Mesenchymal stem cell (in vitro differentiated cells and primary cell): ENCODE measurements at regions not wholly inside any gene's neighbourhood (a gene's known extent, or its start where the extent isn't known, plus 50 kb on each side); places are given as distances from the start of the nearest gene placed in this dataset.
A peak's percentile ranks its signal among the peaks of the same experiment; 100 is the strongest.

Source experiments
- DNase-seq: peaks from one replicate; pipeline ENCODE4 v3.0.0-alpha.2; 2013
- H2AFZ ChIP-seq: one replicate; pipeline ENCODE4 v1.6.1; 2013; ENCODE audit warnings: low read depth, mild to moderate bottlenecking, control low read depth, inconsistent platforms, low read length, moderate library complexity
- H2AK5ac ChIP-seq: 2 replicates; pipeline ENCODE4 v1.6.1; 2013; ENCODE audit warnings: low read length, moderate library complexity, mild to moderate bottlenecking, inconsistent platforms; ENCODE audit not compliant: severe bottlenecking
- H2BK120ac ChIP-seq: one replicate; pipeline ENCODE4 v1.6.1; 2013; ENCODE audit warnings: low read depth, mild to moderate bottlenecking, inconsistent platforms, low read length, moderate library complexity
- H2BK12ac ChIP-seq, 2 experiments: one replicate each; pipeline ENCODE4 v1.6.1; 2013; ENCODE audit warnings: inconsistent platforms in 2 of 2, low read length in 2 of 2, mild to moderate bottlenecking in 2 of 2, moderate library complexity in 2 of 2, control low read depth in 1 of 2
- H2BK15ac ChIP-seq: one replicate; pipeline ENCODE4 v1.6.1; 2013; ENCODE audit warnings: mild to moderate bottlenecking, low read depth, inconsistent platforms; ENCODE audit not compliant: poor library complexity, severe bottlenecking
- H2BK5ac ChIP-seq: 2 replicates; pipeline ENCODE4 v1.6.1; 2013; ENCODE audit warnings: low read depth, mild to moderate bottlenecking, low read length, control low read depth, inconsistent platforms; ENCODE audit not compliant: poor library complexity, severe bottlenecking
- H3K14ac ChIP-seq, 2 experiments: one replicate each; pipeline ENCODE4 v1.6.1; 2013; ENCODE audit warnings: inconsistent platforms in 2 of 2, low read length in 2 of 2, control low read depth in 1 of 2, mild to moderate bottlenecking in 1 of 2, moderate library complexity in 1 of 2
- H3K18ac ChIP-seq, 2 experiments: one replicate each; pipeline ENCODE4 v1.6.1; 2013; ENCODE audit warnings: inconsistent platforms in 2 of 2, low read length in 2 of 2, control low read depth in 1 of 2, low read depth in 1 of 2, mild to moderate bottlenecking in 1 of 2
- H3K23ac ChIP-seq, 2 experiments: one replicate each; pipeline ENCODE4 v1.6.1; 2013; ENCODE audit warnings: inconsistent platforms in 2 of 2, low read length in 2 of 2, mild to moderate bottlenecking in 2 of 2, moderate library complexity in 2 of 2, control low read depth in 1 of 2
- H3K27ac ChIP-seq: 2 replicates; pipeline ENCODE4 v1.5.1; 2013; ENCODE audit warnings: mild to moderate bottlenecking, moderate library complexity, low read length, control low read depth, inconsistent platforms; ENCODE audit not compliant: poor library complexity, severe bottlenecking
- H3K27me3 ChIP-seq, 2 experiments: 2 replicates each; pipeline versions ENCODE4 v1.6.1 to v1.7.0; 2013; ENCODE audit warnings: low read length in 2 of 2, mild to moderate bottlenecking in 2 of 2, moderate library complexity in 2 of 2, control low read depth in 1 of 2, inconsistent platforms in 1 of 2; ENCODE audit not compliant: control insufficient read depth in 1 of 2, insufficient read depth in 1 of 2
- H3K36me3 ChIP-seq, 2 experiments: 2 replicates each; pipeline versions ENCODE4 v1.6.1 to v1.7.0; 2013; ENCODE audit warnings: low read length in 2 of 2, control low read depth in 1 of 2, inconsistent platforms in 1 of 2, low read depth in 1 of 2, mild to moderate bottlenecking in 1 of 2; ENCODE audit not compliant: insufficient read depth in 2 of 2, control insufficient read depth in 1 of 2
- H3K4ac ChIP-seq, 2 experiments: one replicate each; pipeline ENCODE4 v1.6.1; 2013; ENCODE audit warnings: inconsistent platforms in 2 of 2, low read length in 2 of 2, mild to moderate bottlenecking in 2 of 2, moderate library complexity in 2 of 2, control low read depth in 1 of 2, low read depth in 1 of 2
- H3K4me1 ChIP-seq: 2 replicates; pipeline ENCODE4 v1.6.1; 2013; ENCODE audit warnings: low read depth, low read length, control low read depth; ENCODE audit not compliant: control insufficient read depth, insufficient read depth
- H3K4me2 ChIP-seq: 2 replicates; pipeline ENCODE4 v1.6.1; 2013; ENCODE audit warnings: low read length, mild to moderate bottlenecking, inconsistent platforms; ENCODE audit not compliant: poor library complexity, severe bottlenecking
- H3K4me3 ChIP-seq, 2 experiments: 2 replicates each; pipeline versions ENCODE4 v1.5.1 to v1.7.0; 2013; ENCODE audit warnings: low read length in 2 of 2, mild to moderate bottlenecking in 2 of 2, control low read depth in 1 of 2, low read depth in 1 of 2; ENCODE audit not compliant: insufficient read depth in 1 of 2
- H3K79me1 ChIP-seq: replicated peaks from 2 replicates; pipeline ENCODE4 v1.6.1; 2013; ENCODE audit warnings: mild to moderate bottlenecking, control low read depth, low read length, inconsistent platforms; ENCODE audit not compliant: poor library complexity, severe bottlenecking
- H3K9ac ChIP-seq: 2 replicates; pipeline ENCODE4 v1.7.0; 2013; ENCODE audit warnings: mild to moderate bottlenecking, low read length, moderate library complexity
- H3K9me3 ChIP-seq: 2 replicates; pipeline ENCODE4 v1.7.0; 2013; ENCODE audit warnings: mild to moderate bottlenecking, low read length; ENCODE audit not compliant: control insufficient read depth
- H4K8ac ChIP-seq: one replicate; pipeline ENCODE4 v1.6.1; 2013; ENCODE audit warnings: inconsistent platforms, mild to moderate bottlenecking, low read length, moderate library complexity
- H4K91ac ChIP-seq: one replicate; pipeline ENCODE4 v1.6.1; 2013; ENCODE audit warnings: mild to moderate bottlenecking, low read length, inconsistent platforms
- WGBS: methylation state at CpG from one replicate; pipeline ENCODE4 v1.1.7; 2013; ENCODE audit warnings: mixed read lengths; 5-methylcytosine and 5-hydroxymethylcytosine counted together

DNA sequence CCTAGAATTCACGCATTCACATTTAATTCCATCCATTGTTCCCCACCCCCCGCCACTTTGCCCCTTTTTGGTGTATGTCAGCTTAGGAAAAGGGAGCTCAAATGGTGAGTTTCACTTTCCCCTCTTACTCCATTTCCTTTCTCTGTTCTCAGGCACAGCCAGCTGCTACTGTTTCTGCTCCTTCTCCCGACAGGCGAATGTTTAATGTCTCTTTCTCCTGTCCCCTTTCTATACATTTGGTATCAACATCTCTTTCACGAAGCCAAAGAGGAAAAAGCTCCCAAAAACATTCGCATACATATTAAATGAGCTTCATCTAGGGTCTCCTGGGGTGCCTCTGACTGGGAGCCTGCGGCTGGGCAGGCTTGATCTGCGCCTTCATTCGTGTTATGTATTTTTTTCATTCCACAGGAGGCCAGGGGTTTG, 124.2 kb upstream of the SATB2 start:
- Histone ChIP-seq H3K23ac (no peak overlapping the region), H3K4me1 (no peaks in the 10 kb centered on the region), H3K14ac (no peak overlapping the region), H3K9me3 (no peaks in the 10 kb centered on the region), H2BK5ac (no peak overlapping the region), H4K8ac (no peak overlapping the region), H3K9ac (peak overlapping the region; percentile 85), H4K91ac (no peak overlapping the region), H3K79me1 (no peaks in the 10 kb centered on the region), H3K4me2 (peak overlapping the region; percentile 67), H2BK12ac (no peak overlapping the region), H2AFZ (peak overlapping the region; percentile 3), H3K27me3 (no peaks in the 10 kb centered on the region), H3K4ac (no peak overlapping the region), H2AK5ac (no peak overlapping the region), H2BK15ac (no peak overlapping the region), H2BK120ac (no peak overlapping the region), H3K27ac (no peak overlapping the region), H3K4me3 (peak overlapping the region in 1 of 2 experiments; percentile 75), H3K36me3 (no peaks in the 10 kb centered on the region), H3K18ac (no peak overlapping the region)
- DNase-seq = peak; percentile 49
- 20% methylated on average over 9 of the region's 9 CpGs for WGBS

DNA sequence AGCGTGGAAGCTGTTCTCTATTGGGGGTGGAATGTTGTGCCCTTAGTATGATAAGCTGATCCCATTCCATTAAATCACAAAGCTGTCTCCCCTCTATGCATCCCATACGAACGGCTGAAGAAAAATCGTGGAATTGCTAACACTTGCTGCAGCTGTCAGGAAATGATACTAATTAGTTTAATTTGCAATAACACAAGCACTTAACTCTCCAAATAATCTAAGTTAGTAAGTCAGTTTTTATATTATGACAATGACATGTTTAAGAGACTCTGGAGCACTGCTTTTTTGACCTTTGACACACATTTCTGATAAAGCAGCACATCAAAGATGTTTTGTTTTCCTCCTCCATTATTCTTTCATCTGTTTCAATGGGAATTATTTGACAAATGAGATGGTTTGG, 123.7 kb upstream of the SATB2 start:
- no peak overlapping the region for H2BK15ac ChIP-seq

DNA sequence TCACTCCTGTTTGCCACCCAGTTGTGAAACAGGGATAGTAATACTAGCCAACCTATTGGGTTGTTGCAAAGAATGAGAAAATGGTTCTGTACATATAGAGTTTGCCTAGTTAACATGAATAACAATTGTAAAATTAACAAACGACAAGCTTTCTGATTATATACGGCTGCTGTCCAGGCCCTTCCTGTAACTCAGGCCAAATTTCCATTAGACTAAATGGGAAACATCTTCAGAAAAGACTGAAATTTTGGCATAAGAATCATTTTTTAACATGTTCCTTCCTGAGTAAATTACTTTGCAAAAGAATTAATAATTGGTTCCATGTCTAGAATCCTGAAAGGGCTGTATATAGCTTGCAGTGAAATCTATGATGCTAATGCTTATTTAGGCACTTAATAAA, 117.7 kb upstream of the SATB2 start:
- WGBS = 80% methylated on average over 1 of the region's 2 CpGs
- H3K79me1 ChIP-seq = no peaks in the 10 kb centered on the region

More for the DNA sequence above, 123.7 kb upstream of the SATB2 start:
- no peak overlapping the region for H3K4ac ChIP-seq
- H2AFZ ChIP-seq = no peak overlapping the region
- no peak overlapping the region for H3K23ac ChIP-seq
- no peak overlapping the region for H4K8ac ChIP-seq
- H3K4me2 ChIP-seq = no peak overlapping the region
- H3K14ac ChIP-seq = no peak overlapping the region
- no peak for DNase-seq
- no peaks in the 10 kb centered on the region for H3K27me3 ChIP-seq
- H3K9me3 ChIP-seq = no peaks in the 10 kb centered on the region
- H3K79me1 ChIP-seq = no peaks in the 10 kb centered on the region
- no peak overlapping the region for H2BK5ac ChIP-seq
- H3K9ac ChIP-seq = peak overlapping the region; percentile 85
- H3K27ac ChIP-seq = no peak overlapping the region
- no CpG with 5 or more reads among the region's 4 CpGs for WGBS
- peak overlapping the region in 1 of 2 experiments; percentile 75 for H3K4me3 ChIP-seq
- H4K91ac ChIP-seq = no peak overlapping the region
- no peak overlapping the region for H2AK5ac ChIP-seq
- no peaks in the 10 kb centered on the region for H3K4me1 ChIP-seq
- H2BK120ac ChIP-seq = no peak overlapping the region
- no peaks in the 10 kb centered on the region for H3K36me3 ChIP-seq
- H3K18ac ChIP-seq = no peak overlapping the region
- H2BK12ac ChIP-seq = no peak overlapping the region

DNA sequence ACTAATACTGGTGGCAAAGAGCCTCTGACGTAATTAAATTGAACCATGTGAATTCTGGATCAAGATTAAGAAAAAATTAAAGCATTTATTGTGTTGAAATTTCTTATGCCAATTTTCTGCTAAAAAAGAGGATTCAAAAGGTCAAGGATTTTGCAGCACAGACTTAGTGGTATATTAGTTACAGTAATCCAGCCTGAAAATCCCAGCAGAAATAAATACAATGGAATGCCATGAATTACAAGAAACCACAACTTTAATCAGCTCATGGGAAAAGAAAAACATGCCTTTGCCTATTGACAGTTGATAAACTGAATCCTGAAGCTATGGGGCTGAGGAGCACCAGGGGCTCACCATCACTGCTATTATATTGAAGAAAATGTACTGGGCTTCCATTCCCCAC, 114.8 kb upstream of the SATB2 start:
- no peak overlapping the region for H2AK5ac ChIP-seq
- H2BK120ac ChIP-seq = no peak overlapping the region
- H3K27me3 ChIP-seq = no peaks in the 10 kb centered on the region
- H2BK5ac ChIP-seq = no peak overlapping the region
- no peak overlapping the region for H4K8ac ChIP-seq
- no peak overlapping the region for H3K4me3 ChIP-seq
- no peak overlapping the region for H4K91ac ChIP-seq
- H2BK15ac ChIP-seq = no peak overlapping the region
- H3K23ac ChIP-seq = no peak overlapping the region
- no peak overlapping the region for H2BK12ac ChIP-seq
- H3K4ac ChIP-seq = no peak overlapping the region
- no peak overlapping the region for H3K14ac ChIP-seq
- DNase-seq = no peak
- H3K9me3 ChIP-seq = no peaks in the 10 kb centered on the region
- H3K27ac ChIP-seq = no peak overlapping the region
- WGBS = 100% methylated on average over 1 of the region's 1 CpG
- H3K18ac ChIP-seq = no peak overlapping the region
- no peak overlapping the region for H3K9ac ChIP-seq
- H3K4me1 ChIP-seq = no peaks in the 10 kb centered on the region
- no peak overlapping the region for H3K4me2 ChIP-seq
- H2AFZ ChIP-seq = no peak overlapping the region
- H3K36me3 ChIP-seq = no peaks in the 10 kb centered on the region
- H3K79me1 ChIP-seq = no peaks in the 10 kb centered on the region

More for the DNA sequence above, 117.7 kb upstream of the SATB2 start:
- Histone ChIP-seq H3K4ac (no peak overlapping the region), H4K8ac (no peak overlapping the region), H3K27me3 (no peaks in the 10 kb centered on the region), H3K4me1 (no peaks in the 10 kb centered on the region), H3K23ac (no peak overlapping the region), H2BK15ac (no peak overlapping the region), H2BK5ac (no peak overlapping the region), H4K91ac (no peak overlapping the region), H2BK120ac (no peak overlapping the region), H2BK12ac (no peak overlapping the region), H2AFZ (no peak overlapping the region), H3K9ac (no peak overlapping the region), H2AK5ac (no peak overlapping the region), H3K4me2 (no peak overlapping the region), H3K9me3 (no peaks in the 10 kb centered on the region), H3K36me3 (no peaks in the 10 kb centered on the region), H3K14ac (no peak overlapping the region), H3K4me3 (no peak overlapping the region), H3K18ac (no peak overlapping the region), H3K27ac (no peak overlapping the region)
- no peak for DNase-seq
